Superior temporal gyrus (tissue), 1 donor: ENCODE measurements at regions not wholly inside any gene's neighbourhood (a gene's known extent, or its start where the extent isn't known, plus 50 kb on each side); places are given as distances from the start of the nearest gene placed in this dataset.
"Not testable (repeated sequence)": the region's sequence is repeated elsewhere in the genome, so short reads cannot be mapped to it uniquely, and the experiment has no call there.

ENCODE experiments used
- DNase-seq: peaks from one replicate; pipeline ENCODE4 v3.0.0-alpha.2; 2016; ENCODE audit errors: extremely low spot score

GRCh38 chr15:96894659-96895058 is 564.2 kb downstream of the NR2F2 start:
- DNase-seq, result no peak

GRCh38 chr15:96896766-96897165 is 566.3 kb downstream of the NR2F2 start:
- DNase-seq, result no peak

- no peak for DNase-seq
Measured at GRCh38 chr15:96914081-96914480, 583.6 kb downstream of the NR2F2 start.

- no peak for DNase-seq
Measured at GRCh38 chr15:96916750-96917149, 586.2 kb downstream of the NR2F2 start.

GRCh38 chr15:96924570-96924969 is 594.1 kb downstream of the NR2F2 start:
- DNase-seq, result no peak

GRCh38 chr15:96947296-96948229 is 617.1 kb downstream of the NR2F2 start:
- no peak for DNase-seq

GRCh38 chr15:96948981-96949380 is 618.5 kb downstream of the NR2F2 start:
- DNase-seq, result no peak

GRCh38 chr15:96958721-96959120 is 628.2 kb downstream of the NR2F2 start:
- DNase-seq, result no peak

GRCh38 chr15:96959501-96959900 is 629.0 kb downstream of the NR2F2 start:
- DNase-seq, result no peak

- DNase-seq, result no peak
Measured at GRCh38 chr15:96960711-96961480, 630.4 kb downstream of the NR2F2 start.

GRCh38 chr15:96966554-96966953 is 636.1 kb downstream of the NR2F2 start:
- DNase-seq, result no peak

- no peak for DNase-seq
Measured at GRCh38 chr15:96969732-96970710, 639.5 kb downstream of the NR2F2 start.

GRCh38 chr15:96972201-96972600 is 641.7 kb downstream of the NR2F2 start:
- no peak for DNase-seq

- DNase-seq, result no peak
Measured at GRCh38 chr15:96974761-96975160, 644.3 kb downstream of the NR2F2 start.

GRCh38 chr15:96977886-96978285 is 647.4 kb downstream of the NR2F2 start:
- no peak for DNase-seq

GRCh38 chr15:96978937-96979473 is 648.5 kb downstream of the NR2F2 start:
- no peak for DNase-seq

GRCh38 chr15:96984121-96984671 is 653.7 kb downstream of the NR2F2 start:
- DNase-seq, result not testable (repeated sequence)

GRCh38 chr15:96992817-96993216 is 662.3 kb downstream of the NR2F2 start:
- no peak for DNase-seq

- no peak for DNase-seq
Measured at GRCh38 chr15:96997538-96997937, 667.0 kb downstream of the NR2F2 start.

- DNase-seq, result no peak
Measured at GRCh38 chr15:97009031-97009431, 678.5 kb downstream of the NR2F2 start.

GRCh38 chr15:97012986-97013385 is 682.5 kb downstream of the NR2F2 start:
- no peak for DNase-seq
